GM23248 (cell line): ENCODE measurements at regions not wholly inside any gene's neighbourhood (a gene's known extent, or its start where the extent isn't known, plus 50 kb on each side); places are given as distances from the start of the nearest gene placed in this dataset.

Experiments used
- DNase-seq: peaks from one replicate; pipeline ENCODE4 v3.0.0-alpha.2; 2015
- H2AFZ ChIP-seq: fragments of 200-600 bp; sonication (generic); 2 replicates; pipeline ENCODE4 v1.6.1; 2016; ENCODE audit warnings: antibody characterized with exemption
- H3F3A ChIP-seq: fragments of 200-600 bp; sonication (generic); 2 replicates; pipeline ENCODE4 v1.6.1; 2016; ENCODE audit warnings: mild to moderate bottlenecking, antibody characterized with exemption, mixed run types; ENCODE audit not compliant: insufficient read depth
- H3K27ac ChIP-seq: fragments of 200-600 bp; sonication (generic); 2 replicates; pipeline ENCODE4 v1.5.1; 2016; ENCODE audit warnings: mild to moderate bottlenecking
- H3K27me3 ChIP-seq: fragments of 200-600 bp; sonication (generic); replicated peaks from 2 replicates; pipeline ENCODE4 v1.6.1; 2016; ENCODE audit warnings: mild to moderate bottlenecking; ENCODE audit not compliant: insufficient read depth
- H3K36me3 ChIP-seq: fragments of 200-600 bp; sonication (generic); 2 replicates; pipeline ENCODE4 v1.6.1; 2016; ENCODE audit warnings: low read depth, mild to moderate bottlenecking
- H3K4me1 ChIP-seq: fragments of 200-600 bp; sonication (generic); 2 replicates; pipeline ENCODE4 v1.6.1; 2016; ENCODE audit warnings: mild to moderate bottlenecking; ENCODE audit not compliant: insufficient read depth
- H3K4me2 ChIP-seq: fragments of 200-600 bp; sonication (generic); one replicate; pipeline ENCODE4 v1.6.1; 2016; ENCODE audit warnings: mild to moderate bottlenecking; ENCODE audit not compliant: unreplicated experiment
- H3K4me3 ChIP-seq: fragments of 200-600 bp; sonication (generic); 2 replicates; pipeline ENCODE4 v1.5.1; 2016; ENCODE audit warnings: mild to moderate bottlenecking
- H3K79me2 ChIP-seq: fragments of 200-600 bp; sonication (generic); 2 replicates; pipeline ENCODE4 v1.6.1; 2016; ENCODE audit warnings: mild to moderate bottlenecking; ENCODE audit not compliant: insufficient read depth
- H3K9ac ChIP-seq: fragments of 200-600 bp; sonication (generic); 2 replicates; pipeline ENCODE4 v1.6.1; 2016; ENCODE audit warnings: mild to moderate bottlenecking
- H3K9me2 ChIP-seq: fragments of 200-600 bp; sonication (generic); 2 replicates; pipeline ENCODE4 v1.6.1; 2016; ENCODE audit warnings: mixed run types, mild to moderate bottlenecking, moderate library complexity; ENCODE audit not compliant: insufficient read depth
- H3K9me3 ChIP-seq: fragments of 200-600 bp; sonication (generic); one replicate; pipeline ENCODE4 v1.6.1; 2017; ENCODE audit warnings: low read depth
- H4K20me1 ChIP-seq: fragments of 200-600 bp; sonication (generic); 2 replicates; pipeline ENCODE4 v1.6.0; 2016; ENCODE audit not compliant: insufficient read depth
- EZH2 ChIP-seq: fragments of 200-600 bp; sonication (generic); IDR thresholded peaks from 2 replicates; pipeline ENCODE4 v1.6.1; 2018; ENCODE audit warnings: antibody characterized with exemption, mild to moderate bottlenecking; ENCODE audit not compliant: insufficient read depth, poor library complexity, severe bottlenecking
- EZH2phosphoT487 ChIP-seq: fragments of 200-600 bp; sonication (generic); IDR thresholded peaks from 2 replicates; pipeline ENCODE4 v1.6.1; 2018; ENCODE audit warnings: antibody characterized with exemption, moderate library complexity, mild to moderate bottlenecking, low read depth; ENCODE audit not compliant: insufficient read depth
- WGBS, 2 experiments: methylation state at CpG; one replicate each; pipeline ENCODE4 v1.1.6; 2015 to 2017; ENCODE audit warnings: low lambda C conversion rate in 2 of 2, low coverage in 1 of 2; ENCODE audit errors: missing lambda C conversion rate in 2 of 2; 5-methylcytosine and 5-hydroxymethylcytosine counted together
- in situ Hi-C: fragments of 300-500 bp; cut with MboI; formaldehyde crosslinking; loops from 2 replicates; pipeline ENCODE4 v1.15.0; 2020

DNA sequence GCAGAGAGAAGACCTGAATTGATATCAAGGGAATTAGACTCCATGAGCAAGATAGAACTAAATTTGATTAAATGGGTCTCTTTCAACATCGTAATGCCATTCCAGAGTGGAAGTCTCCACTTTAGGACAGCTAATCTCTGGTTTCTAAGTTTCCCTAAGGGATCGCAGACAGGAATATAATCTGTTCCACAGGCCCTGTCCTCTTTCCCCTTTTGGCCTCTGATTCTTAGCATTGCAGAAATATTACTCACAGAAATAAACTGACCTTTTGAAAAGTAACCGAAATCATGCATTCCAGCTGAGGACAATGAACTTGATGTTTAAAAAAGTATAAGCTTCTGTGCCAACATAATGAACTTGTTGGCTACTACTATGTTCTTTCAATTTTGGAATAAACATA, 227.8 kb downstream of the ETS1 start:
- Histone ChIP-seq H3K4me2 (peak overlapping the region; percentile 56), H3K27me3 (no peaks in the 10 kb centered on the region), H3K4me1 (peaks cover 18% of the 10 kb centered on the region), H4K20me1 (no peaks in the 10 kb centered on the region), H3K4me3 (no peak overlapping the region), H3K9me2 (no peaks in the 10 kb centered on the region), H3K9ac (no peak overlapping the region), H3F3A (peaks cover 12% of the 10 kb centered on the region; the same call in 1 of the 2 replicates), H3K79me2 (no peaks in the 10 kb centered on the region), H3K36me3 (no peaks in the 10 kb centered on the region), H3K27ac (no peak overlapping the region; the same call in 1 of the 2 replicates), H3K9me3 (no peaks in the 10 kb centered on the region), H2AFZ (no peak overlapping the region)
- TF ChIP-seq EZH2, result no peak
- TF ChIP-seq EZH2phosphoT487, result no peak
- WGBS, 2 experiments, result 33 to 37% methylated on average over 3 of the region's 3 CpGs
- in situ Hi-C loops, result no loop called here
- DNase-seq, result peak; percentile 48

- H3K9ac ChIP-seq, result no peak overlapping the region
- no peak overlapping the region for H3K27ac ChIP-seq
- 38 to 40% methylated on average over 5 of the region's 5 CpGs for WGBS, 2 experiments
- H3K9me2 ChIP-seq, result no peaks in the 10 kb centered on the region
- H2AFZ ChIP-seq, result no peak overlapping the region
- TF ChIP-seq EZH2, result no peak
- TF ChIP-seq EZH2phosphoT487, result no peak
- H3K79me2 ChIP-seq, result no peaks in the 10 kb centered on the region
- H3K9me3 ChIP-seq, result no peaks in the 10 kb centered on the region
- no peak for DNase-seq
- peaks cover 12% of the 10 kb centered on the region; the same call in 1 of the 2 replicates for H3F3A ChIP-seq
- H3K4me3 ChIP-seq, result no peak overlapping the region
- H3K27me3 ChIP-seq, result no peaks in the 10 kb centered on the region
- peaks cover 18% of the 10 kb centered on the region for H3K4me1 ChIP-seq
- no peaks in the 10 kb centered on the region for H3K36me3 ChIP-seq
- in situ Hi-C loops, result no loop called here
- no peak overlapping the region for H3K4me2 ChIP-seq
- no peaks in the 10 kb centered on the region for H4K20me1 ChIP-seq
Measured at GRCh38 chr11:128357073-128357472, 230.3 kb downstream of the ETS1 start.

DNA sequence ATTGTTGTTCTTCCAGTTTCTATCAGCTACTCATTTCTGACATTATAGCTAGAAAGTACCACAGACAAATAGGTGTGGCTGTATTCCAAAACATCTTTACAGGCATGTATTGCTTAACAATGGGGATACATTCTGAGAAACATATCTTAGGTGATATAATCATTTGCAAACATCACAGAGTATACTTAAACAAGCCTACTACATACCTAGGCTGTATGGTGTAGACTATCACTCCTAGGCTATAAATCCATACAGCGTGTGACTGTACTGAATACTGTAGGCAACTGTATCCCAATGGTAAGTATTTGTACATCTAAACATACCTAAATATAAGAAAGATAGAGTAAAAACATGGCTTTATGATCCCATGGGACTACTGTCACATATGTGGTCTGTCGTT, 231.8 kb downstream of the ETS1 start:
- no peak for TF ChIP-seq EZH2
- TF ChIP-seq EZH2phosphoT487, result no peak
- no peaks in the 10 kb centered on the region for H3K27me3 ChIP-seq
- no peak overlapping the region for H3K9ac ChIP-seq
- 99% methylated on average over 2 of the region's 2 CpGs for WGBS, 2 experiments
- DNase-seq, result no peak
- H3F3A ChIP-seq, result peaks cover 12% of the 10 kb centered on the region; the same call in 1 of the 2 replicates
- H3K9me2 ChIP-seq, result no peaks in the 10 kb centered on the region
- peaks cover 18% of the 10 kb centered on the region for H3K4me1 ChIP-seq
- no peaks in the 10 kb centered on the region for H3K79me2 ChIP-seq
- no peaks in the 10 kb centered on the region for H3K36me3 ChIP-seq
- H2AFZ ChIP-seq, result no peak overlapping the region
- H3K4me2 ChIP-seq, result no peak overlapping the region
- H3K27ac ChIP-seq, result no peak overlapping the region
- no peaks in the 10 kb centered on the region for H4K20me1 ChIP-seq
- H3K9me3 ChIP-seq, result no peaks in the 10 kb centered on the region
- H3K4me3 ChIP-seq, result no peak overlapping the region
- in situ Hi-C loops, result no loop called here

DNA sequence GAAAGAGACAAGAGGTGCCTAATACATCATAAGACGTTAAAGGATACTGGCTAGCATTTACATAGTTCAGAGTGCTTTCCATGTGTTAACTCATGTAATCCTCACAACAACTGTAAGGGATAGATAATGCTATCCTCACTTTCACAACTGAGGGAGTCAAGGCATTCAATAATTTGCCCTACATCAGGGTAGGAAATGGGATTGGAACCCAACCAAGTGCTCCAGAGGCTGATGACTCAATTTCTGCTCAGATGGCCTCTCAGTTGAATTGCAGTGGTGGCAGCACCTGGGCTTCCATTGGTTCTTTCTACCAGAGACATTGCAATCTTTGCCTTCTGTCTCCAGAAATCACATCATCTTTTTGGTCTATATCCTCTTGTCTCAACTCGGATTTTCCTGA, 232.9 kb downstream of the ETS1 start:
- TF ChIP-seq EZH2phosphoT487 (no peak), EZH2 (no peak)
- H2AFZ ChIP-seq, result no peak overlapping the region
- peaks cover 5% of the 10 kb centered on the region; the same call in 1 of the 2 replicates for H3F3A ChIP-seq
- peaks cover 7% of the 10 kb centered on the region for H3K4me1 ChIP-seq
- H3K9me3 ChIP-seq, result no peaks in the 10 kb centered on the region
- in situ Hi-C loops, result no loop called here
- H3K36me3 ChIP-seq, result no peaks in the 10 kb centered on the region
- H3K27ac ChIP-seq, result no peak overlapping the region
- H3K27me3 ChIP-seq, result no peaks in the 10 kb centered on the region
- no peak overlapping the region for H3K9ac ChIP-seq
- H4K20me1 ChIP-seq, result no peaks in the 10 kb centered on the region
- no peak overlapping the region for H3K4me3 ChIP-seq
- no peaks in the 10 kb centered on the region for H3K79me2 ChIP-seq
- 58 to 67% methylated on average over 2 of the region's 2 CpGs for WGBS, 2 experiments
- H3K9me2 ChIP-seq, result no peaks in the 10 kb centered on the region
- no peak overlapping the region for H3K4me2 ChIP-seq
- peak; percentile 30 for DNase-seq

- Histone ChIP-seq H3K9me2 (no peaks in the 10 kb centered on the region), H3K79me2 (no peaks in the 10 kb centered on the region), H3K4me2 (no peak overlapping the region), H3K27me3 (no peaks in the 10 kb centered on the region), H3K36me3 (no peaks in the 10 kb centered on the region), H3F3A (0 out of 2 replicates have a peak, but pooled peaks cover 4% of the 10 kb centered on the region), H3K9ac (no peak overlapping the region), H3K9me3 (no peaks in the 10 kb centered on the region), H3K4me1 (no peaks in the 10 kb centered on the region), H3K4me3 (no peak overlapping the region), H2AFZ (no peak overlapping the region), H4K20me1 (no peaks in the 10 kb centered on the region), H3K27ac (no peak overlapping the region)
- no peak for TF ChIP-seq EZH2phosphoT487
- TF ChIP-seq EZH2, result no peak
- DNase-seq, result no peak
- in situ Hi-C loops, result no loop called here
- 21 to 28% methylated on average over 6 of the region's 6 CpGs for WGBS, 2 experiments
Measured at GRCh38 chr11:128351168-128351567, 236.2 kb downstream of the ETS1 start.
